Tibial nerve (tissue), 3 donors: ENCODE measurements at regions not wholly inside any gene's neighbourhood (a gene's known extent, or its start where the extent isn't known, plus 50 kb on each side); places are given as distances from the start of the nearest gene placed in this dataset.

ENCODE experiments used
- CTCF ChIP-seq, 5 experiments: fragments of 200-600 bp in 3 of 5; fragments of 450-650 bp in 2 of 5; sonication (generic) in 3 of 5; IDR thresholded peaks; one replicate each; pipeline ENCODE4 v1.5.1; 2016 to 2019; ENCODE audit warnings: antibody characterized with exemption in 5 of 5, mild to moderate bottlenecking in 3 of 5, moderate library complexity in 2 of 5
- POLR2A ChIP-seq, 2 donors: fragments of 450-650 bp; IDR thresholded peaks; one replicate each; pipeline ENCODE4 v1.6.1; 2017; ENCODE audit warnings: antibody characterized with exemption in 2 of 2, mild to moderate bottlenecking in 2 of 2, moderate library complexity in 2 of 2

- TF ChIP-seq CTCF (IDR thresholded peaks at IDR 0.05) (peak in 3 of 5 experiments; percentile 19 to 37 (median 21)), POLR2A (IDR thresholded peaks at IDR 0.05) (no peak)
Measured at GRCh38 chr3:153291059-153291685, 129.1 kb downstream of the RAP2B start.
